A549 (cell line): ENCODE measurements at regions not wholly inside any gene's neighbourhood (a gene's known extent, or its start where the extent isn't known, plus 50 kb on each side); places are given as distances from the start of the nearest gene placed in this dataset.

ENCODE experiments used
- ATAC-seq, 2 experiments: fragments of 200-7000 bp in 1 of 2; fragments of >200 bp in 1 of 2; cut with Nextera tagmentation in 1 of 2; cut with Tn5 transposase in 1 of 2; 3 replicates each; pipeline versions ENCODE4 v1.8.0 to v1.9.1; 2018 to 2020; ENCODE audit warnings: mild to moderate bottlenecking in 1 of 2, moderate library complexity in 1 of 2
- CTCF ChIA-PET: fragments of 300-600 bp; sonication (Branson Sonifier 250); formaldehyde crosslinking; extraction: SDS; loops from one replicate; lab custom pipeline; 2021; ENCODE audit warnings: antibody characterized with exemption, inconsistent platforms; lab: Yijun Ruan, JAX
- POLR2A ChIA-PET: fragments of 350-600 bp; formaldehyde crosslinking; extraction: SDS; loops from one replicate; lab custom pipeline; 2021; ENCODE audit warnings: antibody characterized with exemption, inconsistent platforms; lab: Yijun Ruan, JAX
- DNase-seq, 2 experiments: peaks; one replicate each; pipeline versions ENCODE4 v3.0.0 to v3.0.0-alpha.2; 2011 to 2016; ENCODE audit warnings: low read depth in 1 of 2, low spot score in 1 of 2
- FAIRE-seq: peaks from 2 replicates; lab custom pipeline; 2011; peaks lifted over from hg19 to GRCh38; lab: Jason Lieb, UNC
- H3K27ac ChIP-seq, 2 experiments: fragments of >200 bp; sonication (Bioruptor Twin); formaldehyde crosslinking; 3 replicates each; pipeline ENCODE4 v1.5.1; 2016 to 2017
- H3K4me1 ChIP-seq: fragments of >200 bp; sonication (Bioruptor Twin); formaldehyde crosslinking; 3 replicates; pipeline ENCODE4 v1.6.1; 2016
- H3K4me2 ChIP-seq: fragments of >200 bp; sonication (Bioruptor Twin); formaldehyde crosslinking; 3 replicates; pipeline ENCODE4 v1.6.1; 2016
- H3K4me3 ChIP-seq: fragments of >200 bp; sonication (Bioruptor Twin); formaldehyde crosslinking; 3 replicates; pipeline ENCODE4 v1.5.1; 2016
- H3K9me3 ChIP-seq: fragments of >200 bp; sonication (Bioruptor Twin); formaldehyde crosslinking; 3 replicates; pipeline ENCODE4 v1.6.1; 2016
- CHD2 ChIP-seq: fragments of 150-350 bp; IDR thresholded peaks from 2 replicates; pipeline ENCODE4 v1.6.1; 2014; ENCODE audit warnings: low read length; ENCODE audit not compliant: partially characterized antibody
- CHD4 ChIP-seq: fragments of 200-600 bp; sonication (generic); IDR thresholded peaks from 2 replicates; pipeline ENCODE4 v1.6.1; 2016; ENCODE audit warnings: antibody characterized with exemption, mild to moderate bottlenecking, borderline replicate concordance
- CTCF ChIP-seq: fragments of >200 bp; sonication (Bioruptor Twin); formaldehyde crosslinking; IDR thresholded peaks from 3 replicates; pipeline ENCODE4 v1.5.1; 2016
- E2F6 ChIP-seq: IDR thresholded peaks from 2 replicates; pipeline ENCODE4 v1.6.1; 2012; ENCODE audit warnings: low read depth, borderline replicate concordance
- EHMT2 ChIP-seq: fragments of 200-600 bp; sonication (generic); IDR thresholded peaks from 2 replicates; pipeline ENCODE4 v1.6.1; 2016; ENCODE audit warnings: antibody characterized with exemption, low read depth, mild to moderate bottlenecking, moderate library complexity
- ELK1 ChIP-seq: fragments of 150-350 bp; IDR thresholded peaks from 2 replicates; pipeline ENCODE4 v1.6.1; 2014; ENCODE audit warnings: low read depth, mild to moderate bottlenecking, low read length
- EP300 ChIP-seq, 2 experiments: fragments of >200 bp; sonication (Bioruptor Twin); formaldehyde crosslinking; IDR thresholded peaks; 2 replicates in 1 of 2; 3 replicates in 1 of 2; pipeline ENCODE4 v1.6.1; 2016 to 2017
- ESRRA ChIP-seq: fragments of 150-350 bp; IDR thresholded peaks from 2 replicates; pipeline ENCODE4 v1.6.1; 2014; ENCODE audit warnings: mild to moderate bottlenecking, low read length, borderline replicate concordance
- FOSB ChIP-seq: fragments of 250-450 bp; sonication (Bioruptor Pico); IDR thresholded peaks from 2 replicates; pipeline ENCODE4 v1.5.0; 2020; ENCODE audit warnings: mild to moderate bottlenecking, moderate library complexity
- HEYL ChIP-seq: fragments of 250-450 bp; sonication (Bioruptor Pico); IDR thresholded peaks from 2 replicates; pipeline ENCODE4 v1.8.0; 2021; ENCODE audit warnings: mild to moderate bottlenecking, moderate library complexity
- HMGXB4 ChIP-seq: fragments of 250-450 bp; sonication (Bioruptor Pico); IDR thresholded peaks from 2 replicates; pipeline ENCODE4 v1.5.0; 2021; ENCODE audit warnings: mild to moderate bottlenecking, moderate library complexity, borderline replicate concordance
- HOXA7 ChIP-seq: fragments of 250-450 bp; sonication (Bioruptor Pico); IDR thresholded peaks from 2 replicates; pipeline ENCODE4 v1.5.0; 2020; ENCODE audit warnings: mild to moderate bottlenecking, moderate library complexity
- HOXB13 ChIP-seq: fragments of 250-450 bp; sonication (Bioruptor Pico); IDR thresholded peaks from 2 replicates; pipeline ENCODE4 v1.5.0; 2020; ENCODE audit warnings: low read depth, mild to moderate bottlenecking, moderate library complexity
- KDM5A ChIP-seq: fragments of 200-600 bp; sonication (generic); IDR thresholded peaks from 2 replicates; pipeline ENCODE4 v1.6.1; 2016; ENCODE audit warnings: antibody characterized with exemption, mild to moderate bottlenecking
- MAX ChIP-seq: IDR thresholded peaks from 2 replicates; pipeline ENCODE4 v1.6.1; 2012
- NPAS2 ChIP-seq: fragments of 250-450 bp; sonication (Bioruptor Pico); IDR thresholded peaks from 2 replicates; pipeline ENCODE4 v1.8.0; 2022; ENCODE audit warnings: mild to moderate bottlenecking, moderate library complexity, borderline replicate concordance
- PHF8 ChIP-seq: fragments of 200-600 bp; sonication (generic); IDR thresholded peaks from 2 replicates; pipeline ENCODE4 v1.6.1; 2016; ENCODE audit warnings: low read depth, mild to moderate bottlenecking, antibody characterized with exemption, moderate library complexity, borderline replicate concordance
- POLR2A ChIP-seq: IDR thresholded peaks from 2 replicates; pipeline ENCODE4 v1.6.1; 2012; ENCODE audit warnings: mild to moderate bottlenecking, low read length
- RCOR1 ChIP-seq: fragments of 150-350 bp; IDR thresholded peaks from 2 replicates; pipeline ENCODE4 v1.6.1; 2014; ENCODE audit warnings: antibody characterized with exemption, low read length, low read depth
- RFX5 ChIP-seq: fragments of 450-650 bp; IDR thresholded peaks from 2 replicates; pipeline ENCODE4 v1.7.1; 2014; ENCODE audit warnings: antibody characterized with exemption, mild to moderate bottlenecking, moderate library complexity
- SMC3 ChIP-seq: fragments of >200 bp; sonication (Bioruptor Twin); formaldehyde crosslinking; IDR thresholded peaks from 3 replicates; pipeline ENCODE4 v1.6.1; 2018; ENCODE audit warnings: inconsistent platforms
- TP53 ChIP-seq: fragments of 250-450 bp; sonication (Bioruptor Pico); IDR thresholded peaks from 2 replicates; pipeline ENCODE4 v1.5.0; 2021; ENCODE audit warnings: mild to moderate bottlenecking, moderate library complexity
- WGBS: methylation state at CpG from one replicate; pipeline ENCODE4 v1.1.6; 2017; ENCODE audit errors: missing lambda C conversion rate; 5-methylcytosine and 5-hydroxymethylcytosine counted together

GRCh38 chr13:27679896-27680295 lies 58.2 kb downstream of the POLR1D start:
- POLR2A ChIA-PET = interaction anchor here (0.5 kb wide), 1 partner anchor 55 kb away, joined by 11 read pairs; no protein-coding TSS in a partner anchor
- no peak overlapping the region for H3K27ac ChIP-seq
- CTCF ChIA-PET = no interaction called here
- TF ChIP-seq ELK1 = no peak
- TF ChIP-seq FOSB (CRISPR knock-in tag) = no peak
- TF ChIP-seq HOXB13 (CRISPR knock-in tag) = no peak
- no peak for TF ChIP-seq CTCF
- TF ChIP-seq HMGXB4 (CRISPR knock-in tag) = no peak
- no peak for DNase-seq
- no peak overlapping the region for H3K4me3 ChIP-seq
- WGBS = 32% methylated on average over 5 of the region's 5 CpGs
- H3K4me2 ChIP-seq = no peak overlapping the region
- FAIRE-seq = no peak
- H3K9me3 ChIP-seq = no peaks in the 10 kb centered on the region
- H3K4me1 ChIP-seq = no peaks in the 10 kb centered on the region
- ATAC-seq = no peak

- ATAC-seq (no peak), DNase-seq (no peak), FAIRE-seq (no peak)
- CTCF ChIA-PET = interaction anchor here (1.4 kb wide), 1 partner anchor 61 kb away, joined by 3 read pairs; no protein-coding TSS in a partner anchor
- H3K27ac ChIP-seq = no peak overlapping the region
- no peak overlapping the region for H3K4me3 ChIP-seq
- no peak overlapping the region for H3K4me2 ChIP-seq
- TF ChIP-seq E2F6 (no peak), MAX (no peak), TP53 (no peak), SMC3 (no peak), CHD4 (no peak), RFX5 (no peak), NPAS2 (CRISPR knock-in tag) (no peak), CHD2 (no peak), HOXA7 (CRISPR knock-in tag) (no peak), ELK1 (no peak), PHF8 (no peak), RCOR1 (no peak), KDM5A (no peak), EHMT2 (no peak), POLR2A (no peak), EP300 (IDR thresholded peaks at IDR 0.05) (no peak), ESRRA (no peak), HEYL (CRISPR knock-in tag) (no peak)
- H3K9me3 ChIP-seq = no peaks in the 10 kb centered on the region
- POLR2A ChIA-PET = interaction anchor here (0.5 kb wide), 1 partner anchor 54 kb away, joined by 11 read pairs; no protein-coding TSS in a partner anchor
- no peaks in the 10 kb centered on the region for H3K4me1 ChIP-seq
Observed at GRCh38 chr13:27680465-27680864, 58.8 kb downstream of the POLR1D start.
